ENCODE measurements at regions not wholly inside any gene's neighbourhood (a gene's known extent, or its start where the extent isn't known, plus 50 kb on each side); places are given as distances from the start of the nearest gene placed in this dataset.

DNA sequence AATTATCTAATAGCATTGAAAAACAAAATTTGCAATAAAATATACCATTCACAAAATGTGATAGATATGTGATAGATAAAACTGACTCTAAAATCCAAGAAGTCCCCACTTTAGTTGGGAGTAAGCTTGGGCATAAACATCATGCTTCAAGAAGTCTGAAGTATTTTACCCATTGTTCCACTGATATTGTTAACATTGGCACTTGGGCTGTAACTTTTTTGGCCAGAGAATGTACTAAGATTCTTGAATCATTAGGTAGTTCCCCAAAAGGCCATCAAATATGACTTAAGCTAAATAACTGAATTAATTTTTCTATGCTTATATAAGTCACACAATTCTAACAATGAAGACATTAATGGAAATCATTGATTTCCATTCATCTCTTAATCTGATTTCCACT is 413.6 kb downstream of the CDH2 start:
- H3K79me2 ChIP-seq (ENCODE audit: low read depth) = no peaks in the 10 kb centered on the region
- H3K4me1 ChIP-seq (replicated peaks; ENCODE audit: insufficient read depth) = no peaks in the 10 kb centered on the region
- no peak overlapping the region for H3K4me3 ChIP-seq
- POLR2A ChIA-PET (ENCODE audit: unreplicated experiment) = no interaction called here
- H3K9me3 ChIP-seq (ENCODE audit: insufficient read depth, low read depth) = no peaks in the 10 kb centered on the region
- CTCF ChIA-PET = no interaction called here
- intact Hi-C loops (cut with micrococcal nuclease; ENCODE audit: unreplicated experiment) = no loop called here
- no peaks in the 10 kb centered on the region for H3K27me3 ChIP-seq (ENCODE audit: insufficient read depth, low read depth)
- H3K27ac ChIP-seq = no peak overlapping the region
- DNase-seq = no peak
- no peaks in the 10 kb centered on the region for H3K36me3 ChIP-seq (ENCODE audit: low read depth)
- H3F3A ChIP-seq (ENCODE audit: insufficient read depth, low read depth) = no peaks in the 10 kb centered on the region
- H3K4me2 ChIP-seq = no peak overlapping the region
- TF ChIP-seq EZH2 (IDR thresholded peaks at IDR 0.05; ENCODE audit: low read depth) = no peak
- no peak for TF ChIP-seq CTCF (conservative IDR thresholded peaks at IDR 0.05)
- no peaks in the 10 kb centered on the region for H3K9me2 ChIP-seq (ENCODE audit: insufficient read depth)
- H4K20me1 ChIP-seq (ENCODE audit: insufficient read depth) = no peaks in the 10 kb centered on the region
- no peak overlapping the region for H2AFZ ChIP-seq
- no TSS peak for BruUV-seq (replicated peaks)

GRCh38 chr18:27762054-27762453 is 414.9 kb downstream of the CDH2 start:
- BruUV-seq (replicated peaks) = no TSS peak
- Histone ChIP-seq H3F3A (ENCODE audit: insufficient read depth, low read depth) (no peaks in the 10 kb centered on the region), H3K79me2 (ENCODE audit: low read depth) (no peaks in the 10 kb centered on the region), H3K9me3 (ENCODE audit: insufficient read depth, low read depth) (no peaks in the 10 kb centered on the region), H3K4me1 (replicated peaks; ENCODE audit: insufficient read depth) (no peaks in the 10 kb centered on the region), H3K9me2 (ENCODE audit: insufficient read depth) (no peaks in the 10 kb centered on the region), H2AFZ (no peak overlapping the region), H4K20me1 (ENCODE audit: insufficient read depth) (no peaks in the 10 kb centered on the region), H3K27me3 (ENCODE audit: insufficient read depth, low read depth) (no peaks in the 10 kb centered on the region), H3K36me3 (ENCODE audit: low read depth) (no peaks in the 10 kb centered on the region), H3K27ac (no peak overlapping the region), H3K4me2 (no peak overlapping the region), H3K4me3 (no peak overlapping the region)
- no peak for TF ChIP-seq CTCF (conservative IDR thresholded peaks at IDR 0.05)
- no peak for TF ChIP-seq EZH2 (IDR thresholded peaks at IDR 0.05; ENCODE audit: low read depth)
- POLR2A ChIA-PET (ENCODE audit: unreplicated experiment) = no interaction called here
- CTCF ChIA-PET = no interaction called here
- intact Hi-C loops (cut with micrococcal nuclease; ENCODE audit: unreplicated experiment) = no loop called here
- DNase-seq = no peak

DNA sequence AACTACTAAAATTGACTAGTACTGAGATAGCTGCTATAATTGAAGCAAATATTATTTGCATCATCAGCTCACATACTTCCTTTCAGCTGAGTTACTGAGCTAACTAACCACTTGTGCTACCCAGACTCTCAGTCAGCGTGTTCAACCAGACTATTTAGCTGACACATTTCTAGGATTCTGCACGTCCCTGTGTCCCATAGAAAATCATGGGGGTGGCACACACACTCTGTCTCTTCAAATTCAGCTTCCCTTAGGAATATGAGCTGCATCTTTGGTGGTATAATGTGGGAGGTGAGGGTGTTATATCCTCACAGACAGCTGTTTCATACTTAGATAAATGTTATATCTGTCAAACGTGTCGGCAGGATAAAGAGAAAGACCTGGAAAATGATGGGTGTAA is 424.0 kb downstream of the CDH2 start:
- BruUV-seq (replicated peaks) = no TSS peak
- no peaks in the 10 kb centered on the region for H3K9me3 ChIP-seq (ENCODE audit: insufficient read depth, low read depth)
- H3F3A ChIP-seq (ENCODE audit: insufficient read depth, low read depth) = no peaks in the 10 kb centered on the region

More for the DNA sequence above, 424.0 kb downstream of the CDH2 start:
- Histone ChIP-seq H3K79me2 (ENCODE audit: low read depth) (no peaks in the 10 kb centered on the region), H3K4me1 (replicated peaks; ENCODE audit: insufficient read depth) (no peaks in the 10 kb centered on the region), H3K27me3 (ENCODE audit: insufficient read depth, low read depth) (no peaks in the 10 kb centered on the region), H3K4me3 (no peak overlapping the region), H3K4me2 (no peak overlapping the region), H3K36me3 (ENCODE audit: low read depth) (no peaks in the 10 kb centered on the region), H3K9me2 (ENCODE audit: insufficient read depth) (no peaks in the 10 kb centered on the region), H2AFZ (no peak overlapping the region), H3K27ac (no peak overlapping the region), H4K20me1 (ENCODE audit: insufficient read depth) (no peaks in the 10 kb centered on the region)
- POLR2A ChIA-PET (ENCODE audit: unreplicated experiment) = interaction anchor here (0.6 kb wide), 1 partner anchor 164 kb away, joined by 3 read pairs; no protein-coding TSS in a partner anchor
- intact Hi-C loops (cut with micrococcal nuclease; ENCODE audit: unreplicated experiment) = no loop called here
- DNase-seq = no peak
- CTCF ChIA-PET = no interaction called here
- TF ChIP-seq EZH2 (IDR thresholded peaks at IDR 0.05; ENCODE audit: low read depth) = no peak
- TF ChIP-seq CTCF (conservative IDR thresholded peaks at IDR 0.05) = no peak

Measured in PC-9 (cell line).